ENCODE measurements at regions not wholly inside any gene's neighbourhood (a gene's known extent, or its start where the extent isn't known, plus 50 kb on each side); places are given as distances from the start of the nearest gene placed in this dataset.

DNA sequence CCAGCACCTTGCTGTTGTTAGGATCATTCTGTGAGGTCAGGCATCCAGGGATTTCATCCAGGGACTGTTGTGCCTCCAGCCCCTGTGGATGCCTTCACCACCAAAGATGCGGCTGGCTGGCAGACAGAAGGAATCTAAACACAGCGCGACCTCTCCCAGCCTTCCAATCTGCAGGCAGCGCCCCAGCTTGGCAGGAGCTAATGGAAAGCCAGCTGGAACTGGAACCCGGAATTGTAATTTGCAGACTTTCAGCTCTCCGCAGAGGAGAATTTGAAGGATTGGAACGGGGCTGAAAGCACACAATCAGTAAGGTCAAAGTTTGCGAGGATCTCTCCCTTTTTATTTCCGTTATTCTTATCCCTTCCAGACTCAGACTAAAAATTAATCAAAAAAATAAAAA is 127.8 kb downstream of the TRIB2 start:
- Histone ChIP-seq H3K4me1 (replicated peaks in 1 of 2; ENCODE audit: control insufficient read depth in 2 of 2, insufficient read depth in 2 of 2, low read length in 2 of 2) (no peaks in the 10 kb centered on the region), H3K9me1 (ENCODE audit: control insufficient read depth, insufficient read depth, low read length) (no peaks in the 10 kb centered on the region), H3K9me3 (replicated peaks; ENCODE audit: control insufficient read depth, insufficient read depth, low read depth, low read length) (no peaks in the 10 kb centered on the region), H3K4me3 (no peak overlapping the region), H3K79me2 (ENCODE audit: control insufficient read depth, insufficient read depth, low read length) (no peaks in the 10 kb centered on the region), H3K9ac (ENCODE audit: insufficient read depth in 1 of 2, low read depth in 2 of 2, low read length in 2 of 2) (no peak overlapping the region), H2AFZ (ENCODE audit: low read depth, low read length) (no peak overlapping the region), H3K27ac (ENCODE audit: extremely low read depth, low read depth, low read length) (no peak overlapping the region), H3K36me3 (ENCODE audit: control insufficient read depth, insufficient read depth, low read length) (no peaks in the 10 kb centered on the region), H3K4me2 (ENCODE audit: insufficient read depth, low read length) (no peak overlapping the region), H4K20me1 (replicated peaks; ENCODE audit: control insufficient read depth, insufficient read depth, low read length) (no peaks in the 10 kb centered on the region), H3K27me3 (ENCODE audit: control insufficient read depth in 2 of 2, insufficient read depth in 2 of 2, low read length in 2 of 2) (peaks cover 6 to 13% of the 10 kb centered on the region in 2 experiments; a peak in 3 of 5 replicates)
- DNase-seq (ENCODE audit: extremely low read depth in 1 of 4, low spot score in 3 of 4), result no peak
- TF ChIP-seq ZKSCAN1 (IDR thresholded peaks at IDR 0.05; ENCODE audit: low read depth, low read length), result no peak
- TF ChIP-seq SRSF9 (IDR thresholded peaks at IDR 0.05; ENCODE audit: borderline replicate concordance, low read depth, low read length), result no peak
- no peak for TF ChIP-seq GATAD2B (IDR thresholded peaks at IDR 0.05; ENCODE audit: borderline replicate concordance)
- no peak for TF ChIP-seq TAF9B (IDR thresholded peaks at IDR 0.05; ENCODE audit: partially characterized antibody)
- TF ChIP-seq ZNF165 (CRISPR knock-in tag; IDR thresholded peaks at IDR 0.05; ENCODE audit: borderline replicate concordance), result no peak
- TF ChIP-seq NRF1 (conservative IDR thresholded peaks at IDR 0.05 in 1 of 2, IDR thresholded peaks at IDR 0.05 in 1 of 2), result no peak
- TF ChIP-seq CC2D1A (IDR thresholded peaks at IDR 0.05), result no peak
- no peak for TF ChIP-seq ATF1 (CRISPR knock-in tag; IDR thresholded peaks at IDR 0.05)
- TF ChIP-seq ATF1 (tag; IDR thresholded peaks at IDR 0.05), result no peak
- TF ChIP-seq THRA (IDR thresholded peaks at IDR 0.05), result no peak
- TF ChIP-seq HMGN3 (IDR thresholded peaks at IDR 0.05; ENCODE audit: borderline replicate concordance, extremely low read depth, insufficient read length, low read depth, low read length), result no peak
- no peak for TF ChIP-seq CBFB (CRISPR knock-in tag; IDR thresholded peaks at IDR 0.05)
- TF ChIP-seq FOXM1 (IDR thresholded peaks at IDR 0.05; ENCODE audit: low read depth), result no peak
- TF ChIP-seq FOXM1 (CRISPR knock-in tag; IDR thresholded peaks at IDR 0.05; ENCODE audit: low read depth), result no peak
- TF ChIP-seq ZNF134 (CRISPR knock-in tag; conservative IDR thresholded peaks at IDR 0.05), result no peak
- TF ChIP-seq PHF8 (IDR thresholded peaks at IDR 0.05; ENCODE audit: borderline replicate concordance, low read length), result no peak
- no peak for TF ChIP-seq ZNF785 (CRISPR knock-in tag; IDR thresholded peaks at IDR 0.05)
- TF ChIP-seq ZNF23 (CRISPR knock-in tag; IDR thresholded peaks at IDR 0.05), result no peak
- in situ Hi-C loops (cut with MboI) (no loop called here), intact Hi-C loops (cut with micrococcal nuclease) (no loop called here)
- POLR2A ChIA-PET, result no interaction called here
- FAIRE-seq, result no peak
- no TSS peak for BruUV-seq (replicated peaks)
- WGBS (ENCODE audit: insufficient coverage, low coverage, missing lambda C conversion rate), result 24% methylated on average over 9 of the region's 9 CpGs
- CTCF ChIA-PET (ENCODE audit: low intra/inter-chr PET ratio), result no interaction called here
- ATAC-seq, result no peak
